Right renal cortex interstitium (tissue), 3 donors: ENCODE measurements at regions not wholly inside any gene's neighbourhood (a gene's known extent, or its start where the extent isn't known, plus 50 kb on each side); places are given as distances from the start of the nearest gene placed in this dataset.
"Not testable (repeated sequence)": the region's sequence is repeated elsewhere in the genome, so short reads cannot be mapped to it uniquely, and the experiment has no call there.

Source experiments
- DNase-seq, 3 donors: peaks; one replicate each; pipeline ENCODE4 v3.0.0-alpha.2; 2013; ENCODE audit warnings: low read depth in 3 of 3, low spot score in 2 of 3

DNA sequence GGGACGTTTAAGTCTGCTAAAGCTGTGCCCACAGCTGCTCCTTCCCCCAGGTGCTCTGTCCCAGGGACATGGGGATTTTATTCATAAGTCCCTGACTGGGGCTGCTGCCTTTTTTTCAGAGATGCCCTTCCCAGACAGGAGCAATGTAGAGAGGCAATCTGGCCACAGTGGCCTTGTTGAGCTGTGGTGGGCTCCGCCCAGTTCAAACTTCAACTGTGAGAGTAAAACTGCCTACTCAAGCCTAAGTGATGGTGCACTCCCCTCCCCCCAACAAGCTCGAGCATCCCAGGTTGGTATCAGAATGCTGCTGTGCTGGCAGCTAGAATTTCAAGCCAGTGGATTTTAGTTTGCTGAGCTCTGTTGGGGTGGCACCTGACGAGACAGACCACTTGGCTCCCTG is 1371.4 kb downstream of the ADGRL3 start:
- no peak for DNase-seq

DNA sequence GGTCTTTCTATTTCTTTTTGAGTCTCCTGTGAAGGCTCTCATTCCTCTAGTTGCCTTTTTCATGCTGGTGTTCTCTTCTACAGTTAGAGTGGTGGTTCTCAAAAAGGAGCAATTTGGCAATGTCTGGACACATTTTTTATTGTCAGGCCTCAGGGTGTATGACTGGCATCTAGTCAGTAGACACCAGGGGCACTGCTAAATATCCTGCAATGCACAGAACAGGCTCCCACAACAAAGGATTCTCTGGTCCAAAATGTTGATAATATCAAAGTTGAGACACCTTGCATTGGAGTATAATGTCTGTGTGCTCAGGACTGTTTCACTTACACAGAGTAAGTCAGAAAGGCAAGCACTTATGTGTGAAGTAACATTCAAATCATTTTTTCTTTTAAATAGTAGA is 1360.7 kb downstream of the ADGRL3 start:
- no peak for DNase-seq

DNA sequence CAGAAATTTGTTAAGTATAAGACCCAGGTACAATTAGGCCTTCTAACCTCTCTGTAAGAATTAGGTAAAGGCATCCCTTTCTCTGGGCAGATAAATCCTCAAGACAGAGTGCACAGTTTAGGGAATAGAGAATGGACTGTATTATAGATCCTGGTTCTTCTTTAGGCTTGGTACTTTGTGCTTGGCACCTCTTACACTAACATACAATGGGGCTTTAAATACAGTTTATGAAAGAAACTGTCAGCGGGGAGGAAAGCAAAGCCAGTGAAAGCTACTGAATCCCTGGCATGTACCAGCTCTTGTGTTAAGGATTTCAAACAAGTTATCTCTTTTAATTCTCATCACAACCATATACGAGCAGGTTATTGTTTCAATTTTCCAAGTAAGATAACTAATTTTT is 1350.0 kb downstream of the ADGRL3 start:
- no peak for DNase-seq

DNA sequence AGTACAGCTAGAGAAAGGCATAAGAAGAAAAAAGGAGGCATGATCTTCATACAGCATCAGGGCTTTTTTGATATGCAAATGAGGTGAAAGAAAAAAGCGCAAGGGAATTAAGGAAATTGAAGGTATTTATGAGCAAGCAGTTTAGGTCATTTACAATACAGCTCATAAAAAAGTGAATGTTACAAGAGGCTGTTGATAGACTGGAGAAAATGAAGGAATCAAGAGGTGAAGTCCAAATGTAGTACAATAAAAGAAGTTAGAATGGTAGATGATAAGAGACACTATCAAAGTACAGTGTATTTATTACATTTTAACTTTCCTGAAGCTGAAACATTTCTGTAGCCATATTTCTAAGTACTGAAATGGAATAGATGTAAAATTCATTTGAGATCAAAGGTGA is 1349.5 kb downstream of the ADGRL3 start:
- DNase-seq: no peak

DNA sequence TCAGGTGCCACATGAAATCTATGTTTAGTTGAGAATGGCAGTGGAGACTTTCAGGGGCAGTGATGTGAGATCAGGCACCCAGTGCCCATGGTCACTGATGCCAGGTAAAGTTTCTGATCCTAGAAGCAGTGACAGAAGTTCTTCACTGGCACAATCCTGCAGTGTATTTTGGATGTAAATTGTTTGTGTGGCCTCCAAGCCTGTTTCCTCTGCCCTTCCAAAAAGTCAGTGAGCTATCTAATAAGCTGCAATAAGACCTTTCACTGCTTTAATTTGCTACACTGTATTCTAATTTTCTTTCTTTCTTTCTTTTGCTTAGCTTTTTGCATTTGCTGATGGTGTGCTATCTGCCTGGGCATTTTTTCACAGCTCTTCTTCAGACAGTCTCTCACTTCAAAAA is 1348.6 kb downstream of the ADGRL3 start:
- DNase-seq: no peak

DNA sequence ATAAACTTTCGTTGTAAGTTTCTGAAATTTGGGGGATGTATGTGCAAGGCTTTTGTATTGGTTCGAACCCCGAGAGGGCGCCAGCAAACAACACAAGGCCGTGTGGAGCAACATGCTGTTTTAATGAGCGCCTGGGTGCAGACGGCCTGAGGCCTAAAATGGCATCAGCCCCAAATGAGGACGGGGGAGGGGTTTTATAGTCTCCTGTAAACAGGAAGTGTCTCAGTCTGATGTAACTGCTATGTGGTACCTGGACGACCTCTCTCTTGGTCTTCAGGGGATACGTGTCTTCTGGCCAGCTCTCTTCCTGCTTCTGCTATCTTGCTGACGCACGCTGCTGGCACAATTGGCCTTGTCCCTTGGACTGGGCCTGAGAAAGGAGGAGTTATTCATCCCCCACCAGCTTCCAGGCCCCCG is 1348.0 kb downstream of the ADGRL3 start:
- DNase-seq: no peak

DNA sequence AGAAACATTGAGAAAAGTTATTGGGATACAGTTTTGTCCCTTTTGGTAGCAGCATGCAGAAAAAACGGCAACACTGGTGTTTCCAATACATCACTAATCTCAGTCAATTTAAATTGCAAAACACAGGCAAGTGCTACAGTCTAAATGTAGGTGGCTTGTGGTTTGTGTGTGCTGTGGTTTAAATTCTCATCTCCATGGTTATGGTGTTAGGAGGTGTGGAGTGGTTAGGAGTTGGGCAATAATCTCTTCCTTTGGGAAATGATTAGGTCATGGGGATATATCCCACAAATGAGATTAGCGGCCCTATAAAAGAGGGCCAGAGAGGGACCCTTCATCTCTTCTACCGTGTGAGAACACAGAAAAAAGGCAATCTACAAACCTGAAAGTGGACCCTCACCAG is 1344.3 kb downstream of the ADGRL3 start:
- no peak for DNase-seq

DNA sequence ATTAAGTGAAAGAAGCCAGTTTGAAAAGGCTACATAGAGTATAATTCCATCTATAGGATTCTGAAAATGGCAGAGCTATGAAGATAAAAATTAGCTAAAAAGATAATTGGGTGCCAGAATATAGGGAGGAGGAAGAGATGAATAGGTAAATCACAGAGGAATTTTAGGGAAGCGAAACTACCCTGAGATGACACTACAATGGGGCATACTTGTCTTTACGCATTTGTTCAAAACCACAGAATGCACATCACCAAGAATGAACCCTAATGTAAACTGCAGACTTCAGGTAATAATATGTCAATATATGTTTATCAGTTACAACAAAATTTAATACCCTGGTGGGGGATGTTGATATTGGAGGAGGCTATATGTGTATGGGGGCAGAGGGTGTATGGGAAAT is 1342.9 kb downstream of the ADGRL3 start:
- no peak for DNase-seq

DNA sequence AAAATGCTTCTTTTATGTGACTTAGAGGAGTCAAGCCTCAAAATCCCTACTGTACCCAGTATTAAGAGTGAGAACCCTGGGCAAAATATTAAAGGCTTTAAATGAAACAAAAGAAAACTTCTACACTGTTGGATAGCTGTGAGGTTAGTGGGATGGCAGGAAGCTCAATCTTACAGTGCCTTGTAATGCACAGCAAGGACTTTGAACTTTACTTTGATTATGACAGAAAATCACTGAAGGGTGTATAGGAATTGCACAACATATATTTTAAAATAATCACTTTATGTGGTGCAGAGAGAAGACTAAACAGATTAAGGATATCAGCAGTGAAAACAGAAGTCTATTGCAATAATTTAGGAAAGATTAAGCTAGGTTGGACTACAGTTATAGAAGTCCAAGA is 1333.4 kb downstream of the ADGRL3 start:
- DNase-seq: no peak

DNA sequence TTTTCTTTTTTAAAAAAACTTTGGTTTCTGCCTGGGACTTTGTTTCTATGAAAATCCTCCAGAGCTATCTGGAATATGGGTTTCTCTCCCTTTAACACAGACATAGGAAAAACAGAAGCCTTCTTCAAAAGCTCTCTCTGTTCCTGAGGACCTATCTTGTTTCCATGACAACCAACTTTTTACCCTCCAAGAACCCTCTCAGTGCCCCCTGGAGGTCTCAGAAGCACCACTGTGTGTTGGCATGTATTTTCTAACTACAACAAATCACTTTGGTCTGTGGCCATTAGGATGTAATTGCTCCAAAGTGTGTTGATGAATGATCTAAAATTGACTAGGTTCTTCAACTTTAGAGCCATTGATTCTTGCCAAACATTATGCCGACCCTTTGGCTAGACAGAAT is 1331.6 kb downstream of the ADGRL3 start:
- no peak for DNase-seq

DNA sequence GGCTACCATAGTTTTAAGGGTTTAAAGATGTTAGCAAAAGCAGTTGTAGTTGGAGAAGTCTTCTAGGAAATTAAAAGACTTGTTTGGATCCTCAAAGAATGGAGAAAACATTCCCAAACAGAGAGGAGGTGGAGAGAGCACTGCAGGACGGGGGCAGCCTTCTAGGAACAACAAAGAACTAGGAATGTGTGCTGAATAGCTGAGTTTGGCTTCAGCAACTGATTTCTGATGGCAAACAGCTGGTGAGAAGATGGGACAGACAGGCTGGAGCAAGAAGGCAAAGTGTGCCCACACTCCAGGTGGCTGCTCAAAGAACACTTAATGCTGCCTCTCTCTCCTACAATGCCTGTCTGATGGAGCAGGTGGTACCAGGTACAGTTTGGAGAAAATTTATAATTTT is 1331.1 kb downstream of the ADGRL3 start:
- no peak for DNase-seq

DNA sequence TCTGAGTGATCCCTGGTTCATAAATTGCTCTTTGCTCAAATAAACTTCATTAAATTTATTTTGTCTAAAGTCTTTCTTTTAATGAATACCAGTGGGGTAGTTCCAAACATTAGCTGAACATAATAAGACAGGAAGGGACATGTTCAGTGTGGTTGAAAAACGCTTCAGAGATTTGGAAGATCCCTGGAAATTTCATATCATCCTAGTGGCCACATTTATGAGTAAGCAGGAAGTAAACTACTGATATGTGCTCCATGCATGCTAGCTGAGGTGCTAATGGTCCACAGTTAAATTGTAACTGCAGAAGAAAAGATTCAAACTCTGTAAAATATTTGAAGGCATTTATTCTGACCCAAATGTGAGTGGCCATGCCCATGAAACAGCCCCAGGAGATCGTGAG is 1328.7 kb downstream of the ADGRL3 start:
- no peak for DNase-seq

DNA sequence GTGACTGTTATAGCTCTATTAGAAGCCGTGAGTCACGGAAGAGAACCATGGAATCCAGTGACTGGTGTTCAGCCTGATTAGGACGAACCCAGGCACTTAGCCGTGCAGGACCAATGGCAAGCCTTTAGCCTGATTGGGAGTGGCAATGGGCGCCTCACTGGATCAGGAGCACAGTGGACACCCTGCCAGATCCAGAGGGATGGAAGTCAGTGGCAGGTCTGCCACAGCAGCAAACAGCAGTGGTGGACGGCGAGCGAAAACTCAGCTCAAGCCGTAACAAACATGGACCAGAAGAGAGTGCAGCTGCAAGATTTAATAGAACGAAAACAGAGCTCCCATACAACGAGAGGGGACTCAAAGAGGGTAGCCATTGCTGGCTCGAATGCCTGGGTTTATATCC is 1326.5 kb downstream of the ADGRL3 start:
- DNase-seq: no peak

DNA sequence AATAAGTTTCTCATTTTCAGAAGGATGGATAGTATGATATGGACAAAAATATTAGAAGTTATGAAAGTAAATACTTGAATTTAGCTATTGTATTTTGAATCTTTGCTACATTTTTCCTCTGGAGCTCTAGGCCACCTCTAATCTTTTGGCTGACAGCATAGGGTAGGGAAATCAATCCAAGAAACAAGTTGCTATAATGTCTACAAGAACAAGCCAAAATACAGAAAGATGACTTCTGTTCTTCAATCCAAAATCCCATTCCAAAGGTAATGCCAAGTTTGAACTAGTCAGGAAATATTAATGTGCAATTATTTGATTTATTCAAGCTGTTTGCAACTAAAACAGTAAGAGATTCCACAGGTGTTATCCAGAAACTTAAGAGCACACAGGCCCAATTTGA is 1323.1 kb downstream of the ADGRL3 start:
- DNase-seq: no peak

DNA sequence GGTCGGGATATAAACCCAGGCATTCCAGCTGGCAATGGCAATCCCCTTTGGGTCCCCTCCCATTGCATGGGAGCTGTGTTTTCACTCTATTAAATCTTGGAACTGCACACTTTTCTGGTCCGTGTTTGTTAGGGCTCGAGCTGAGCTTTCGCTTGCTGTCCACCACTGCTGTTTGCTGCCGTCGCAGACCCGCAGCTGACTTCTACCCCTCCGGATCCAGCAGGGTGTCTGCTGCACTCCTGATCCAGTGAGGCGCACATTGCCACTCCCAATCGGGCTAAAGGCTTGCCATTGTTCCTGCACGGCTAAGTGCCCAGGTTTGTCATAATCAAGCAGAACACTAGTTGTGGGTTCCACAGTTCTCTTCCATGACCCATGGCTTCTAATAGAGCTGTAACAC is 1322.1 kb downstream of the ADGRL3 start:
- DNase-seq: no peak

DNA sequence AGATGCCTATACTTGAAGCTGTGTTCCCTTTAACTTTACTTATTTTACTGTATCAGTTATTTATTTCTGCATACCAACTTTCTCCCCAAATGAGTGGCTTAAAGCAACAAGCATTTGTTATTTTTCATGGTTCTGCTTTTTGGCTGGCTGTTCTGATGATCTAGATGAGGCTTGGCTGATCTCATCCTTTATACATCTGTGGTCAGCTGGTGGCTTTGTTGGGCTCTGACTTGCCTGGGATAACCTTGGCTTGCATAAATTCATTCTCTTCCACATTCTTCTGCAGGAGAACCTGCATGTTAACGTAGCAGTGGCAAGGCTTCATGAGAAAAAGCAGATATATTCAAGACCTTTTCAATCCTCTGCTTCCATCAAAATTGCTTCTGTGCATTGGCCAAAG is 1317.6 kb downstream of the ADGRL3 start:
- DNase-seq: no peak

DNA sequence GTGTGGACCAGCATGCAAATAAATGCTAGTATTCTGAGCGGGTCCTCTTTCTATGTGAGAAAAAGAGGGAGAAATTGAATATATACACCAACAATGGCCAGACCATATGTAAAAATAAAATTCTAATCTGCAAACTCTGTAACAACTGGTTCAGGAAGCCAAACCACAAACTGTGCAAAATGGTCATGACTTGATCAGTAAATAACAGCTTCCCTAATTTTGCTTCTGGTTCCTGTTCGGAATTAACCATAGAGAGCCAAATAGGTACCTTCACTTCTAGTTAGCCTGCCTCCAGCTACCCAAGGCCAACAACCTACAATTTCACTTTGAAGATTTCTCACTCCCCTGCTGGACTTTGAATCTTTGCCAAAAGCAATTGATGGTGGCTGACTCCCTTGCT is 1313.2 kb downstream of the ADGRL3 start:
- no peak for DNase-seq

DNA sequence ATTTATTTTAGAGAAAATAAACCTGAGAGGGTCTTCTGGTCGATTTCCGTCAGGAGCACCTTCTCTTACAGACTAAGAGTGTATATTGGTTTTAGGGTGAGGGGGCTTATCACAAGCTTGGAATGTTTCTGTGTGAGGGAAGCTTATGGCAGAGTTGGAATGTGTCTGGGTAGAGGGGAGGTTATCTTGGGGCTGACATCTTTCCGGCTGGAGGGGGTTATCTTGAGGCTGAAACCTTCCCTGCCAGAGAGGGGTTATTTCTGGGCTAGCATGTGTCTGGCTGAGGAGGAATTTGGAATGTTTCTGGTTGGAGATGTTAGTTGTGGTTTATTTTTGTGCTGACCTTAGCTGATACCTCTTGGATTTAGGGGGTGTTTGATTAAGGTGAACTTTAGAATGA is 1312.1 kb downstream of the ADGRL3 start:
- no peak for DNase-seq

DNA sequence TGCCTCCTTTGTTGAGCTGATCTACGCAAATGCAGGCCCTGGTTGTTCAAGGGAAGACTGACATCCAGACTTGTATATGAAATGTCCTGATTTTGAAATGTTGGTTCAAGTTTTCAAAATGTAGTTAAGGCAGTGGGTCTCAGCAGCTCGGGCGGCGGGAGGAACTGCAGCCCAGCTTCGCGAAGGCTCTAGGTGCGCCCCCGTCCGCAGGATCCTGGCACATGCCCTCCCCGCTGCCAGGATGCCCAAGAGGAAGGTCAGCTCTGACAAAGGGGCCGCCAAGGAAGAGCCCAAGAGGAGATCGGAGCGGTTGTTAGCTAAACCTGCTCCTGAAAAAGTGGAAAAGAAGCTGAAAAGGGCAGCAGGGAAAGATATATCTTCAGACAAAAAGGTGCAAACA is 1310.1 kb downstream of the ADGRL3 start:
- no peak for DNase-seq

DNA sequence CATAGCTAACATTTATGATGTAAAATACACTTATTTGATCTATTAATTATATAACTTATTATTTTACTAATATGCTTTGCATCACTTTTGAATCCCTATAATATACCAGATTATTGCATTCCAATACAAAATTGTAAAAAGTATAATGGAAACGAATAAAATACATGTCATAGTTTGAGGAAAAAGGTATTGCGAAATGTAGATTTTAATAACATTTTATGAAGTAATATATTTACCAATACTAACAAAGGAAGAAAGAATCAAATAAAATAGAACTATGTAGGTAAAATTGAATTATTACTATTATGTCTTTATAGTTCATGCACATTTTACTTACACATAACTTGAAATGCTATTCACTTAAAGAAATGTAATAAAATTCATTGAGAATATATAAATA is 1300.2 kb downstream of the ADGRL3 start:
- DNase-seq: no peak

DNA sequence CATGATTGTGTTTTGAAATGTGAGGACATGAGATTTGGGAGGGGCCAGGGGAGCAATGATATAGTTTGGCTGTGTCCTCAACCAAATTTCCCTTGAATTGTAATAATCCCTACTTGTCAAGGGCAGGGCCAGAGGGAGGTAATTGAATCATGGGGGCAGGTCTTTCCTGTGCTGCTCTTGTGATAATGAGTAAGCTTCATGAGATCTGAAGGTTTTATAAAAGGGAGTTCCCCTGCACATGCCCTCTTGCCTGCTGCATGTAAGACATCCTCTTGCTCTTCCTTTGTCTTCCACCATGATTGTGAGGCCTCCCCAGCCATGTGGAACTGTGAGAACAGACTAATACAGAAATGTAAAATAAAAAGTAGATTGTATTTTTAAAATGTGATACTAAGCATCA is 1294.9 kb downstream of the ADGRL3 start:
- no peak for DNase-seq

DNA sequence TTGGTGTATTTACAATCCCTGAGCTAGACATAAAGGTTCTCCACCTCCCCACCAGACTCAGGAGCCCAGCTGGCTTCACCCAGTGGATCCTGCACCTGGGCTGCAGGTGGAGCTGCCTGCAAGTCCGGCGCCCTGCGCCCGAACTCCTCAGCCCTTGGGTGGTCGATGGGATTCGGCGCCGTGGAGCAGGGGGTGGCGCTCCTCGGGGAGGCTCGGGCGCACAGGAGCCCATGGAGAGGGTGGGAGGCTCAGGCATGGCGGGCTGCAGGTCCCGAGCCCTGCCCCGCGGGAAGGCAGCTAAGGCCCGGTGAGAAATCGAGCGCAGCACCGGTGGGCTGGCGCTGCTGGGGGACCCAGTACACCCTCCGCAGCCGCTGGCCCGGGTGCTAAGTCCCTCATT is 1291.6 kb downstream of the ADGRL3 start:
- DNase-seq: not testable (repeated sequence)

DNA sequence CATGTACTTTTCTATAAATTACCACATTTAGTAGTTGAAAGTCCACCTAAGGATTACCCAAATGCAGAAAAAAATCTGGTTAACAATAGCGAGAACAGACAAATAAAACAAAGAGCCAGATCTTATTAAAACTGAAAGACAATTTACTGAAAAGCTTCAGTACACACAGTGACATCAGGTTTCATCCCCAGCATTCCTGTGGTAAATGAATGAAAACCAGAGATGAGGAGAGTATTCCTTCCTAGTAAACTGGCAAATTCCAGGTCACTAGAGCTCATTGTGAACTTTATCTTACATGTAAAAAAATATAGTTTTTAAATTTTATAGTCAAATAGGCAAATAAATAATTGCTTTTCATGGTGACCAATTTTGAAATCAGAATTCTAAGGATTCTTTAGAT is 1290.5 kb downstream of the ADGRL3 start:
- no peak for DNase-seq

DNA sequence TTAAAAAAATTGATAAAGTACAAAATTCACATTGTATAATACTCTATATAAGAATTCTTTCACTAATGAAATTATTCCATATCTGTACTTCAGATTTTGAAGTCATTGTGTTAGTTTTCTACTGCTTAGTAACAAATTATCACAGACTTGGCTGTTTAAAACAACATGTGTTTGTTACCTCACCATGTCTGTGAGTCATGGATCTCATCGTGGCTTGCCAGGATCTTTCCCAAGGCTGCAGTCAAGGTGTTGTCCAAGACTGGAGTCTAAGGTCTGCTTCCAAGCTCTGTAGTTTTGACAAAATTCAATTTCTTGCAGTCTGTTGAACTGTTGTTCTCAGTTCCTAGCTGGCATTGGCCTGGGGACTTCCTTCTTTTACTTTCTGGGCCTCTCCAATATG is 1286.9 kb downstream of the ADGRL3 start:
- DNase-seq: no peak
